IMR-90 (cell line): ENCODE measurements at regions not wholly inside any gene's neighbourhood (a gene's known extent, or its start where the extent isn't known, plus 50 kb on each side); places are given as distances from the start of the nearest gene placed in this dataset.

Source experiments
- ATAC-seq: fragments of 200-7000 bp; cut with Tn5 transposase; 2 replicates; pipeline ENCODE4 v1.9.1; 2020; ENCODE audit warnings: low read depth, mild to moderate bottlenecking, moderate library complexity
- BruUV-seq: library from RNA; stranded (reverse); fragments of 400-500 nt; replicated peaks from 2 replicates; lab custom pipeline; 2021; lab: Mats Ljungman, UMichigan
- CTCF ChIA-PET: fragments of 300-600 bp; formaldehyde crosslinking; extraction: SDS; loops from one replicate; lab custom pipeline; 2021; ENCODE audit warnings: antibody characterized with exemption; lab: Yijun Ruan, JAX
- POLR2A ChIA-PET: fragments of 300-600 bp; sonication (Branson Sonifier 250); formaldehyde crosslinking; loops from one replicate; lab custom pipeline; 2022; ENCODE audit warnings: antibody characterized with exemption; ENCODE audit not compliant: unreplicated experiment; lab: Charles Lee
- DNase-seq: peaks from one replicate; pipeline ENCODE4 v3.0.0; 2013
- H2AFZ ChIP-seq: replicated peaks from 2 replicates; pipeline ENCODE3; 2013; ENCODE audit warnings: low read length, mild to moderate bottlenecking; ENCODE audit not compliant: poor library complexity
- H2AK5ac ChIP-seq: 2 replicates; pipeline ENCODE4 v1.6.1; 2013; ENCODE audit warnings: low read depth, low read length, inconsistent platforms
- H2AK9ac ChIP-seq: replicated peaks from 2 replicates; pipeline ENCODE3; 2013; ENCODE audit warnings: mild to moderate bottlenecking, low read depth, low read length, moderate library complexity; ENCODE audit not compliant: poor library complexity
- H2BK120ac ChIP-seq: 2 replicates; pipeline ENCODE4 v1.6.1; 2013; ENCODE audit warnings: low read depth, low read length, inconsistent platforms
- H2BK15ac ChIP-seq: 3 replicates; pipeline ENCODE4 v1.6.1; 2013; ENCODE audit warnings: low read depth, low read length, inconsistent platforms
- H2BK20ac ChIP-seq: 2 replicates; pipeline ENCODE4 v1.6.1; 2013; ENCODE audit warnings: low read depth, mild to moderate bottlenecking, inconsistent platforms, low read length, moderate library complexity
- H2BK5ac ChIP-seq: 2 replicates; pipeline ENCODE4 v1.6.1; 2013; ENCODE audit warnings: mild to moderate bottlenecking, low read depth, low read length, inconsistent platforms; ENCODE audit not compliant: poor library complexity, severe bottlenecking
- H3K14ac ChIP-seq: replicated peaks from 2 replicates; pipeline ENCODE4 v1.6.1; 2013; ENCODE audit warnings: low read depth, low read length, inconsistent platforms
- H3K18ac ChIP-seq: 2 replicates; pipeline ENCODE4 v1.6.1; 2013; ENCODE audit warnings: low read depth, low read length, control low read depth
- H3K23ac ChIP-seq: 2 replicates; pipeline ENCODE4 v1.6.1; 2013; ENCODE audit warnings: low read depth, low read length, inconsistent platforms
- H3K27ac ChIP-seq: 2 replicates; pipeline ENCODE4 v1.5.1; 2013; ENCODE audit warnings: mild to moderate bottlenecking, control low read depth, low read length; ENCODE audit not compliant: insufficient read depth
- H3K27me3 ChIP-seq: 2 replicates; pipeline ENCODE4 v1.6.1; 2013; ENCODE audit warnings: low read length; ENCODE audit not compliant: control insufficient read depth, insufficient read depth
- H3K36me3 ChIP-seq: 2 replicates; pipeline ENCODE4 v1.6.1; 2013; ENCODE audit warnings: low read length, mixed read lengths; ENCODE audit not compliant: control insufficient read depth, insufficient read depth
- H3K4ac ChIP-seq: 2 replicates; pipeline ENCODE4 v1.6.1; 2013; ENCODE audit warnings: low read depth, low read length, inconsistent platforms
- H3K4me1 ChIP-seq: 2 replicates; pipeline ENCODE4 v1.6.1; 2013; ENCODE audit warnings: low read length, mixed read lengths; ENCODE audit not compliant: control insufficient read depth, insufficient read depth
- H3K4me2 ChIP-seq: 2 replicates; pipeline ENCODE4 v1.6.1; 2013; ENCODE audit warnings: low read depth, mild to moderate bottlenecking, control low read depth, low read length, moderate library complexity
- H3K4me3 ChIP-seq: 2 replicates; pipeline ENCODE4 v1.5.1; 2013; ENCODE audit warnings: low read depth, mild to moderate bottlenecking, control low read depth, low read length, moderate library complexity; ENCODE audit not compliant: insufficient read depth
- H3K56ac ChIP-seq: 2 replicates; pipeline ENCODE4 v1.6.1; 2013; ENCODE audit warnings: low read length, inconsistent platforms; ENCODE audit not compliant: insufficient read depth; ENCODE audit errors: extremely low read depth
- H3K79me1 ChIP-seq, 2 experiments: 2 replicates each; pipeline ENCODE4 v1.6.1; 2013; ENCODE audit warnings: low read length in 2 of 2, inconsistent platforms in 1 of 2, low read depth in 1 of 2
- H3K9ac ChIP-seq: 2 replicates; pipeline ENCODE4 v1.6.1; 2013; ENCODE audit warnings: low read depth, low read length, control low read depth
- H3K9me1 ChIP-seq: 2 replicates; pipeline ENCODE4 v1.6.1; 2013; ENCODE audit warnings: low read length, inconsistent platforms; ENCODE audit not compliant: insufficient read depth
- H3K9me3 ChIP-seq: 2 replicates; pipeline ENCODE4 v1.6.1; 2013; ENCODE audit warnings: low read length; ENCODE audit not compliant: control insufficient read depth, insufficient read depth
- H4K20me1 ChIP-seq: 2 replicates; pipeline ENCODE4 v1.6.1; 2013; ENCODE audit warnings: low read length, inconsistent platforms; ENCODE audit not compliant: insufficient read depth
- H4K5ac ChIP-seq: 2 replicates; pipeline ENCODE4 v1.6.1; 2013; ENCODE audit warnings: mild to moderate bottlenecking, low read depth, low read length, control low read depth
- H4K8ac ChIP-seq, 2 experiments: 2 replicates each; pipeline ENCODE4 v1.6.1; 2013; ENCODE audit warnings: low read depth in 2 of 2, low read length in 2 of 2, control low read depth in 1 of 2, inconsistent platforms in 1 of 2
- H4K91ac ChIP-seq: 2 replicates; pipeline ENCODE4 v1.6.1; 2013; ENCODE audit warnings: low read depth, low read length, inconsistent platforms; ENCODE audit not compliant: insufficient read depth
- NFE2L2 ChIP-seq: fragments of 150-350 bp; IDR thresholded peaks from 2 replicates; pipeline ENCODE4 v1.6.1; 2016; ENCODE audit warnings: low read depth, mild to moderate bottlenecking, low read length
- WGBS, 2 experiments: methylation state at CpG; one replicate each; pipeline versions ENCODE4 v1.1.5 to v1.1.7; 2013; ENCODE audit warnings: missing lambda C conversion rate in 2 of 2; ENCODE audit not compliant: insufficient read length in 1 of 2; ENCODE audit errors: extremely low coverage in 2 of 2; 5-methylcytosine and 5-hydroxymethylcytosine counted together
- dilution Hi-C: fragments of 300-500 bp; cut with HindIII; formaldehyde crosslinking; loops from one replicate; pipeline ENCODE4 v1.14.3; 2018; ENCODE audit warnings: low sequenced_read_pairs; ENCODE audit not compliant: unreplicated experiment
- in situ Hi-C: fragments of 300-500 bp; cut with MboI; formaldehyde crosslinking; loops from 3 replicates; pipeline ENCODE4 v1.14.3; 2019; ENCODE audit warnings: low sequenced_read_pairs, inconsistent platforms, mixed read lengths
- intact Hi-C: fragments of 100-400 bp; cut with micrococcal nuclease; formaldehyde crosslinking; loops from 2 replicates; pipeline ENCODE4 v1.10.0; 2022

DNA sequence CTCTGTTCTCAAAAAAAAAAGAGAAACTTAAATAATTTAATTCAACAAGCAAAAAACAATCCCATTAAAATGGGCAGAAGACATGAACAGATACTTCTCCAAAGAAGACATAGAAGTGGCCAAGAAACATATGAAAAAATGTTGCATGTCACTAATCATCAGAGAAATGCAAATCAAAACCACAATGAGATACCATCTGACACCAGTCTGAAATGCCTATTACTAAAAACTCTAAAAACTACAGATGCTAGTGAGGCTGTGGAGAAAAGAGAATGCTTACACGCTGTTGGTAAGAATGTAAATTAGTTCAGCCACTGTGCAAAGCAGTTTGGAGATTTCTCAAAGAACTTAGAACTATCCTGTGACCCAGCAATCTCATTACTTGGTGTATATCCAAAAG is 382.9 kb downstream of the OTOL1 start:
- POLR2A ChIA-PET: no interaction called here
- no peak overlapping the region for H3K18ac ChIP-seq

More for the DNA sequence above, 382.9 kb downstream of the OTOL1 start:
- no peak overlapping the region for H2BK120ac ChIP-seq
- TF ChIP-seq NFE2L2: no peak
- no peaks in the 10 kb centered on the region for H3K9me1 ChIP-seq
- H4K8ac ChIP-seq: no peak overlapping the region
- H3K4me2 ChIP-seq: no peak overlapping the region
- dilution Hi-C loops: no loop called here
- H2BK15ac ChIP-seq: no peak overlapping the region
- no peak overlapping the region for H3K4me3 ChIP-seq
- no peak overlapping the region for H3K27ac ChIP-seq
- H3K9me3 ChIP-seq: peaks cover 4% of the 10 kb centered on the region; the same call in 1 of the 2 replicates
- no peaks in the 10 kb centered on the region for H4K20me1 ChIP-seq
- no peaks in the 10 kb centered on the region for H3K36me3 ChIP-seq
- no peaks in the 10 kb centered on the region for H3K79me1 ChIP-seq
- CTCF ChIA-PET: no interaction called here
- no peak overlapping the region for H4K5ac ChIP-seq
- WGBS, 2 experiments: no CpG with 5 or more reads among the region's 1 CpG
- no peak overlapping the region for H2BK20ac ChIP-seq
- no peak for DNase-seq
- no peak overlapping the region for H3K9ac ChIP-seq
- H2AK9ac ChIP-seq: no peak overlapping the region
- no peaks in the 10 kb centered on the region for H3K27me3 ChIP-seq
- intact Hi-C loops: no loop called here
- H4K91ac ChIP-seq: no peak overlapping the region
- H2AK5ac ChIP-seq: no peak overlapping the region
- H3K56ac ChIP-seq: no peak overlapping the region
- H2AFZ ChIP-seq: no peak overlapping the region
- BruUV-seq: no TSS peak
- H3K4ac ChIP-seq: no peak overlapping the region
- no peaks in the 10 kb centered on the region for H3K4me1 ChIP-seq
- no peak overlapping the region for H3K23ac ChIP-seq
- ATAC-seq: no peak
- no peak overlapping the region for H2BK5ac ChIP-seq
- no peak overlapping the region for H3K14ac ChIP-seq
- in situ Hi-C loops: no loop called here
